B cell (primary cell): ENCODE measurements at regions not wholly inside any gene's neighbourhood (a gene's known extent, or its start where the extent isn't known, plus 50 kb on each side); places are given as distances from the start of the nearest gene placed in this dataset.

Experiments
- ATAC-seq: fragments of 200-7000 bp; cut with Tn5 transposase; one replicate; pipeline ENCODE4 v1.10.0; 2021; ENCODE audit warnings: low read depth, mild to moderate bottlenecking, moderate number of reproducible peaks, moderate library complexity
- CTCF ChIA-PET: fragments of 350-600 bp; sonication (Branson Sonifier 250); formaldehyde crosslinking; loops from one replicate; lab custom pipeline; 2021; ENCODE audit warnings: antibody characterized with exemption, inconsistent platforms; lab: Charles Lee
- POLR2A ChIA-PET: fragments of 350-600 bp; sonication (Branson Sonifier 250); formaldehyde crosslinking; loops from one replicate; lab custom pipeline; 2021; ENCODE audit warnings: antibody characterized with exemption; lab: Charles Lee
- DNase-seq: peaks from one replicate; pipeline ENCODE4 v3.0.0; 2013
- H2AFZ ChIP-seq: 2 replicates; pipeline ENCODE4 v1.6.1; 2012; ENCODE audit warnings: mild to moderate bottlenecking, low read depth, low read length; ENCODE audit not compliant: insufficient read depth, poor library complexity, severe bottlenecking
- H3K27ac ChIP-seq, 2 donors: 1 replicate in 1 of 2; 2 replicates in 1 of 2; pipeline ENCODE4 v1.5.1; 2012 to 2013; ENCODE audit warnings: low read length in 2 of 2, mild to moderate bottlenecking in 2 of 2, moderate library complexity in 1 of 2
- H3K27me3 ChIP-seq, 4 experiments: fragments of 200-600 bp in 1 of 4; sonication (generic) in 1 of 4; replicated peaks in 1 of 4; 1 replicate in 2 of 4; 2 replicates in 2 of 4; pipeline versions ENCODE4 v1.6.1 to v1.7.0; 2013 to 2016; ENCODE audit warnings: low read length in 3 of 4, mild to moderate bottlenecking in 2 of 4, mixed read lengths in 1 of 4, moderate library complexity in 1 of 4; ENCODE audit not compliant: insufficient read depth in 4 of 4, control insufficient read depth in 3 of 4; ENCODE audit errors: control extremely low read depth in 1 of 4
- H3K36me3 ChIP-seq, 2 experiments: replicated peaks in 1 of 2; 1 replicate in 1 of 2; 2 replicates in 1 of 2; pipeline versions ENCODE4 v1.6.1 to v1.7.1; 2013; ENCODE audit warnings: low read length in 1 of 2; ENCODE audit not compliant: insufficient read depth in 2 of 2, control insufficient read depth in 1 of 2; ENCODE audit errors: control extremely low read depth in 1 of 2, extremely low read depth in 1 of 2
- H3K4me1 ChIP-seq, 2 donors: fragments of 200-600 bp in 1 of 2; sonication (generic) in 1 of 2; 1 replicate in 1 of 2; 2 replicates in 1 of 2; pipeline versions ENCODE4 v1.5.1 to v1.6.1; 2013 to 2017; ENCODE audit warnings: low read length in 2 of 2; ENCODE audit not compliant: control insufficient read depth in 2 of 2, insufficient read depth in 2 of 2
- H3K4me2 ChIP-seq: replicated peaks from 2 replicates; pipeline ENCODE3; 2012; ENCODE audit warnings: mild to moderate bottlenecking, low read depth, low read length; ENCODE audit not compliant: poor library complexity, severe bottlenecking
- H3K4me3 ChIP-seq, 5 experiments: fragments of 200-600 bp in 1 of 5; sonication (generic) in 1 of 5; 1 replicate in 3 of 5; 2 replicates in 2 of 5; pipeline versions ENCODE4 v1.5.1 to v1.7.0; 2011 to 2016; ENCODE audit warnings: low read length in 4 of 5, mild to moderate bottlenecking in 4 of 5, low read depth in 2 of 5, control low read depth in 1 of 5, moderate library complexity in 1 of 5; ENCODE audit not compliant: insufficient read depth in 1 of 5; ENCODE audit errors: control extremely low read depth in 1 of 5, extremely low read depth in 1 of 5
- H3K79me2 ChIP-seq: fragments of 200-600 bp; sonication (generic); one replicate; pipeline ENCODE4 v1.6.0; 2016; ENCODE audit warnings: low read length; ENCODE audit not compliant: control insufficient read depth, insufficient read depth
- H3K9ac ChIP-seq: fragments of 200-600 bp; sonication (generic); 2 replicates; pipeline ENCODE4 v1.6.1; 2017; ENCODE audit warnings: mild to moderate bottlenecking, low read length, moderate library complexity
- H3K9me3 ChIP-seq, 3 donors: one replicate each; pipeline versions ENCODE4 v1.6.1 to v1.7.1; 2013; ENCODE audit warnings: low read length in 2 of 3; ENCODE audit not compliant: control insufficient read depth in 2 of 3, insufficient read depth in 1 of 3; ENCODE audit errors: control extremely low read depth in 1 of 3
- H4K20me1 ChIP-seq: 2 replicates; pipeline ENCODE4 v1.6.0; 2012; ENCODE audit warnings: mild to moderate bottlenecking, low read length; ENCODE audit not compliant: insufficient read depth, control insufficient read depth, poor library complexity, severe bottlenecking
- H3K27ac Mint-ChIP-seq: one replicate; pipeline ENCODE4 v1.8.0; 2021; ENCODE audit warnings: mixed read lengths
- H3K27me3 Mint-ChIP-seq: one replicate; pipeline ENCODE4 v1.8.0; 2021; ENCODE audit warnings: mixed read lengths
- H3K4me1 Mint-ChIP-seq: one replicate; pipeline ENCODE4 v1.8.0; 2021; ENCODE audit warnings: mixed read lengths
- H3K4me3 Mint-ChIP-seq: one replicate; pipeline ENCODE4 v1.8.0; 2021; ENCODE audit warnings: mixed read lengths
- H3K9me3 Mint-ChIP-seq: one replicate; pipeline ENCODE4 v1.8.0; 2022; ENCODE audit warnings: mixed read lengths; ENCODE audit not compliant: insufficient read depth
- EZH2 ChIP-seq: IDR thresholded peaks from 2 replicates; pipeline ENCODE4 v1.6.1; 2012; ENCODE audit warnings: borderline replicate concordance, low read depth, mild to moderate bottlenecking, moderate library complexity, low read length; ENCODE audit not compliant: insufficient read depth, poor library complexity, severe bottlenecking
- WGBS: methylation state at CpG from one replicate; pipeline ENCODE4 v1.1.5; 2013; ENCODE audit warnings: missing lambda C conversion rate; ENCODE audit not compliant: insufficient coverage; 5-methylcytosine and 5-hydroxymethylcytosine counted together
- intact Hi-C: fragments of 100-400 bp; cut with micrococcal nuclease; formaldehyde crosslinking; loops from one replicate; pipeline ENCODE4 v1.10.0; 2022
- TF ChIP-seq, protein P1 (sequence below): fragments of 200-600 bp; IDR thresholded peaks from one replicate; pipeline ENCODE4 v1.8.0; 2022; ENCODE audit warnings: antibody characterized with exemption, mild to moderate bottlenecking

DNA sequence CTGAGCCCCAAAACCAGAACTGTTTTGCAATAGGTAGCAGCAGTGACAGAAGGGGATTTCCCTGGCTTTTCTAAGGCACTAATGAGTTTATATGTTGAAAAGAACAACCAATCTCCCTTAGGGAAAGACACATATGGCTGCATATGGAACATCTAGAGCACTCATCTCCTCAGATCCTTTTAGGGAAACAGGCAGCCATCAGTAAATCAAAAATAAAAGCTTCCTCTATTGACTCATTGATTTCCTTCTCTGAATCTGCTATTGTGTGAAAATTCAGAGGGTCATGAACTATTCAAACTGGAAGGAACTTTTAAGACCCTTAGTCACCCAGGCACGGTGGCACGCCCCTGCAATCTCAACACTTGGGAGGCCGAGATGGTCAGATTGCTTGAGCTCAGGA is 110.9 kb upstream of the NANOS1 start:
- Histone ChIP-seq H3K36me3 (no peaks in the 10 kb centered on the region), H3K4me1 (no peaks in the 10 kb centered on the region), H3K79me2 (no peaks in the 10 kb centered on the region), H3K9ac (no peak overlapping the region), H3K27me3 (peaks cover 0 to 6% (median 0%) of the 10 kb centered on the region in 4 experiments), H3K4me2 (no peak overlapping the region), H3K4me3 (no peak overlapping the region), H3K27ac (no peak overlapping the region), H2AFZ (no peak overlapping the region), H4K20me1 (no peaks in the 10 kb centered on the region), H3K9me3 (peaks cover 0 to 4% (median 0%) of the 10 kb centered on the region in 3 donors)
- no CpG with 5 or more reads among the region's 3 CpGs for WGBS
- no peak for TF ChIP-seq EZH2
- TF ChIP-seq, protein P1, sequence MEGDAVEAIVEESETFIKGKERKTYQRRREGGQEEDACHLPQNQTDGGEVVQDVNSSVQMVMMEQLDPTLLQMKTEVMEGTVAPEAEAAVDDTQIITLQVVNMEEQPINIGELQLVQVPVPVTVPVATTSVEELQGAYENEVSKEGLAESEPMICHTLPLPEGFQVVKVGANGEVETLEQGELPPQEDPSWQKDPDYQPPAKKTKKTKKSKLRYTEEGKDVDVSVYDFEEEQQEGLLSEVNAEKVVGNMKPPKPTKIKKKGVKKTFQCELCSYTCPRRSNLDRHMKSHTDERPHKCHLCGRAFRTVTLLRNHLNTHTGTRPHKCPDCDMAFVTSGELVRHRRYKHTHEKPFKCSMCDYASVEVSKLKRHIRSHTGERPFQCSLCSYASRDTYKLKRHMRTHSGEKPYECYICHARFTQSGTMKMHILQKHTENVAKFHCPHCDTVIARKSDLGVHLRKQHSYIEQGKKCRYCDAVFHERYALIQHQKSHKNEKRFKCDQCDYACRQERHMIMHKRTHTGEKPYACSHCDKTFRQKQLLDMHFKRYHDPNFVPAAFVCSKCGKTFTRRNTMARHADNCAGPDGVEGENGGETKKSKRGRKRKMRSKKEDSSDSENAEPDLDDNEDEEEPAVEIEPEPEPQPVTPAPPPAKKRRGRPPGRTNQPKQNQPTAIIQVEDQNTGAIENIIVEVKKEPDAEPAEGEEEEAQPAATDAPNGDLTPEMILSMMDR: no peak
- ATAC-seq: no peak
- H3K27me3 Mint-ChIP-seq: peaks cover 18% of the 10 kb centered on the region
- DNase-seq: no peak
- intact Hi-C loops: no loop called here
- ChIA-PET POLR2A (no interaction called here), CTCF (interaction anchor here (0.5 kb wide), 1 partner anchor 174 kb away, joined by 3 read pairs; no protein-coding TSS in a partner anchor)
- no peaks in the 10 kb centered on the region for H3K4me1 Mint-ChIP-seq
- no peak overlapping the region for H3K4me3 Mint-ChIP-seq
- no peaks in the 10 kb centered on the region for H3K9me3 Mint-ChIP-seq
- H3K27ac Mint-ChIP-seq: no peak overlapping the region

GRCh38 chr10:118920206-118920605 is 109.3 kb upstream of the NANOS1 start:
- Histone ChIP-seq H2AFZ (no peak overlapping the region), H3K4me1 (no peaks in the 10 kb centered on the region), H3K4me3 (no peak overlapping the region), H3K79me2 (no peaks in the 10 kb centered on the region), H3K9me3 (peaks cover 0 to 4% (median 0%) of the 10 kb centered on the region in 3 donors), H4K20me1 (no peaks in the 10 kb centered on the region), H3K9ac (no peak overlapping the region), H3K36me3 (no peaks in the 10 kb centered on the region), H3K27me3 (peaks cover 0 to 9% (median 0%) of the 10 kb centered on the region in 4 experiments), H3K27ac (no peak overlapping the region), H3K4me2 (no peak overlapping the region)
- H3K4me1 Mint-ChIP-seq: no peaks in the 10 kb centered on the region
- 100% methylated on average over 1 of the region's 9 CpGs for WGBS
- peaks cover 24% of the 10 kb centered on the region for H3K27me3 Mint-ChIP-seq
- no peak for ATAC-seq
- intact Hi-C loops: no loop called here
- TF ChIP-seq, protein P1: no peak
- no peak for TF ChIP-seq EZH2
- H3K27ac Mint-ChIP-seq: no peak overlapping the region
- ChIA-PET POLR2A (no interaction called here), CTCF (no interaction called here)
- no peak for DNase-seq
- no peaks in the 10 kb centered on the region for H3K9me3 Mint-ChIP-seq
- H3K4me3 Mint-ChIP-seq: no peak overlapping the region
